Tibial nerve (tissue), 4 donors: ENCODE measurements at regions not wholly inside any gene's neighbourhood (a gene's known extent, or its start where the extent isn't known, plus 50 kb on each side); places are given as distances from the start of the nearest gene placed in this dataset.
A peak's percentile ranks its signal among the peaks of the same experiment; 100 is the strongest.

Source experiments
- DNase-seq, 2 donors: peaks; one replicate each; pipeline ENCODE4 v3.0.0-alpha.2; 2019; ENCODE audit warnings: low spot score in 2 of 2
- H3K27ac ChIP-seq, 4 donors: fragments of 200-600 bp; sonication (generic) in 3 of 4; one replicate each; pipeline ENCODE4 v1.5.1; 2017 to 2019; ENCODE audit warnings: mild to moderate bottlenecking in 1 of 4
- H3K27me3 ChIP-seq, 2 donors: fragments of 200-600 bp; sonication (generic) in 1 of 2; one replicate each; pipeline versions ENCODE4 v1.5.1 to v1.6.0; 2017 to 2019
- H3K36me3 ChIP-seq, 3 donors: fragments of 200-600 bp; sonication (generic); one replicate each; pipeline ENCODE4 v1.5.1; 2018 to 2019
- H3K4me1 ChIP-seq, 4 donors: fragments of 200-600 bp; sonication (generic) in 3 of 4; one replicate each; pipeline ENCODE4 v1.5.1; 2017 to 2019
- H3K4me3 ChIP-seq, 4 donors: fragments of 200-600 bp; sonication (generic) in 3 of 4; one replicate each; pipeline ENCODE4 v1.5.1; 2017 to 2019; ENCODE audit warnings: mild to moderate bottlenecking in 1 of 4, moderate library complexity in 1 of 4
- H3K9me3 ChIP-seq, 4 donors: fragments of 200-600 bp; sonication (generic) in 3 of 4; one replicate each; pipeline ENCODE4 v1.5.1; 2017 to 2019
- EP300 ChIP-seq, 2 donors: sonication (generic); formaldehyde crosslinking; IDR thresholded peaks; one replicate each; pipeline ENCODE4 v1.6.1; 2017; ENCODE audit warnings: antibody characterized with exemption in 2 of 2, mild to moderate bottlenecking in 1 of 2
- POLR2A ChIP-seq, 2 donors: fragments of 450-650 bp; IDR thresholded peaks; one replicate each; pipeline ENCODE4 v1.6.1; 2017; ENCODE audit warnings: antibody characterized with exemption in 2 of 2, mild to moderate bottlenecking in 2 of 2, moderate library complexity in 2 of 2
- WGBS, 2 donors: methylation state at CpG; one replicate each; pipeline ENCODE4 v1.1.5; 2018; 5-methylcytosine and 5-hydroxymethylcytosine counted together
- TF ChIP-seq, protein P1 (sequence below), 5 experiments: fragments of 200-600 bp in 3 of 5; fragments of 450-650 bp in 2 of 5; sonication (generic) in 3 of 5; IDR thresholded peaks; one replicate each; pipeline ENCODE4 v1.5.1; 2016 to 2019; ENCODE audit warnings: antibody characterized with exemption in 5 of 5, mild to moderate bottlenecking in 3 of 5, moderate library complexity in 2 of 5

DNA sequence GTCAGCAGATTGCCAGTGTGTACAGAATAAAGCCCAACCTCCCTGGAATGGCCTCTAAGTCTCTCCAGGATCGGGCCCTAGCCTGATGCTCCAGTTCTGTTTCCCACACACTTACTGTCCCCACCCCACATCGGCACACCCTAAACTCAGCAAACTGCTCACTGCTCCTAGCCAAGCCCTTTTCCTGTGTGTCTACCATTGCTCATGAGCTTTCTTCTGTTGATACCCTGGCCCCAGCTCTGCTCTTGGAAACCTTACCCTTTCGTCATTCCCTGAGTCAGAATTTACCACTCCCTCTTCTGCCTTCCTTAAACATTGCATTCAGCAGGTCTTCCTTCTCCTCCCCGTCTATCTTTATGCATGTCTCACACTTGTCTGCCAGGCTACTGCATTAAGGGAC is 158.9 kb downstream of the TMX1 start:
- Histone ChIP-seq H3K36me3 (no peaks in the 10 kb centered on the region), H3K4me1 (peaks cover 3 to 52% (median 19%) of the 10 kb centered on the region in 4 donors), H3K4me3 (no peak overlapping the region), H3K27ac (no peak overlapping the region), H3K9me3 (no peaks in the 10 kb centered on the region), H3K27me3 (no peaks in the 10 kb centered on the region)
- no peak for DNase-seq
- no peak for TF ChIP-seq EP300 (IDR thresholded peaks at IDR 0.05)
- TF ChIP-seq POLR2A (IDR thresholded peaks at IDR 0.05): no peak
- TF ChIP-seq, protein P1, sequence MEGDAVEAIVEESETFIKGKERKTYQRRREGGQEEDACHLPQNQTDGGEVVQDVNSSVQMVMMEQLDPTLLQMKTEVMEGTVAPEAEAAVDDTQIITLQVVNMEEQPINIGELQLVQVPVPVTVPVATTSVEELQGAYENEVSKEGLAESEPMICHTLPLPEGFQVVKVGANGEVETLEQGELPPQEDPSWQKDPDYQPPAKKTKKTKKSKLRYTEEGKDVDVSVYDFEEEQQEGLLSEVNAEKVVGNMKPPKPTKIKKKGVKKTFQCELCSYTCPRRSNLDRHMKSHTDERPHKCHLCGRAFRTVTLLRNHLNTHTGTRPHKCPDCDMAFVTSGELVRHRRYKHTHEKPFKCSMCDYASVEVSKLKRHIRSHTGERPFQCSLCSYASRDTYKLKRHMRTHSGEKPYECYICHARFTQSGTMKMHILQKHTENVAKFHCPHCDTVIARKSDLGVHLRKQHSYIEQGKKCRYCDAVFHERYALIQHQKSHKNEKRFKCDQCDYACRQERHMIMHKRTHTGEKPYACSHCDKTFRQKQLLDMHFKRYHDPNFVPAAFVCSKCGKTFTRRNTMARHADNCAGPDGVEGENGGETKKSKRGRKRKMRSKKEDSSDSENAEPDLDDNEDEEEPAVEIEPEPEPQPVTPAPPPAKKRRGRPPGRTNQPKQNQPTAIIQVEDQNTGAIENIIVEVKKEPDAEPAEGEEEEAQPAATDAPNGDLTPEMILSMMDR (IDR thresholded peaks at IDR 0.05): no peak
- WGBS, 2 donors: 81 to 82% methylated on average over 4 of the region's 4 CpGs

DNA sequence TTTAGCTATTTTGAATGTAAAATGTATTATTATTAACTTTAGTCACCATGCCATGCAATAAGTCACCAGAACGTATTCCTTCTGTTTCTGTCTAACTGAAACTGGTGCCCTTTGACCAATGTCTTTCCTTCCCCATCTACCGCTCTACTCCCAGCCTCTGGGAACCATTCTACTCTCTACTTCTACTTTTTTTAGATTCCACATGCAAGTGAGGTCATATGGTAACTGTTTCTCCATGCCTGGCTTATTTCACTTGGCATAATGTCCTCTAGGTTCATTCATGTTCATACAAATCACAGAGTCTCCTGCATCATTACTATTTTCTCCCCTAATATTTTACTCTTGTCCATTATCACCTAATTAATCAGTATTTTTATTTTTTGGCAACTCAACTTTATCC is 160.1 kb downstream of the TMX1 start:
- 71 to 72% methylated on average over 2 of the region's 2 CpGs for WGBS, 2 donors
- TF ChIP-seq EP300 (IDR thresholded peaks at IDR 0.05) (no peak), POLR2A (IDR thresholded peaks at IDR 0.05) (no peak)
- TF ChIP-seq, protein P1 (IDR thresholded peaks at IDR 0.05): no peak
- peaks cover 0 to 39% (median 10%) of the 10 kb centered on the region in 4 donors for H3K4me1 ChIP-seq
- peak overlapping the region in 1 of 4 donors; percentile 16 for H3K27ac ChIP-seq
- no peak overlapping the region for H3K4me3 ChIP-seq
- H3K27me3 ChIP-seq: no peaks in the 10 kb centered on the region
- H3K9me3 ChIP-seq: no peaks in the 10 kb centered on the region
- no peak for DNase-seq
- H3K36me3 ChIP-seq: no peaks in the 10 kb centered on the region

DNA sequence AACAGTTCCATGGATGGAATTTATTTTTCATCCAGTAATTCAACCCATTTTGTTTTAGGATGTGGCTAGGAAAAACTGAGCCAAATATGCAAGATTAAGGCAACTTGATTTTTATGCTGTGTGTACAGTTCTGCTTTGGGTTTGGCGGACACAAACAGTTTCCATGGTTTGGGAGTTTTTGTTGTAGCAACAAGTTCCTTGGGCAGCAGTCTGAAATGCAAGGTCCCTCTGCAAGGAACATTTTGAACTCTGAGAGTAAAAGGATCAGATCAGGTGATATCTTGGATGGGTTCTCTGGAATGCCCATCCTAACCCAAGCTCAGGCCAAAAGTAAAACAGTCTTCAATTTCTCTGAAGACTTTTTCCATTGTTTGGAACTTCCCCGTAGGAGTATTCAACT is 161.2 kb downstream of the TMX1 start:
- peak in 1 of 2 donors; percentile 30 for DNase-seq
- TF ChIP-seq EP300 (IDR thresholded peaks at IDR 0.05): peak in 1 of 2 donors; percentile 72
- no peak for TF ChIP-seq POLR2A (IDR thresholded peaks at IDR 0.05)
- TF ChIP-seq, protein P1 (IDR thresholded peaks at IDR 0.05): no peak
- Histone ChIP-seq H3K4me1 (peaks cover 0 to 28% (median 6%) of the 10 kb centered on the region in 4 donors), H3K36me3 (no peaks in the 10 kb centered on the region), H3K27ac (peak overlapping the region in 2 of 4 donors; percentile 66 to 75), H3K27me3 (no peaks in the 10 kb centered on the region), H3K4me3 (no peak overlapping the region), H3K9me3 (no peaks in the 10 kb centered on the region)
- WGBS, 2 donors: 50 to 57% methylated on average over 2 of the region's 2 CpGs

DNA sequence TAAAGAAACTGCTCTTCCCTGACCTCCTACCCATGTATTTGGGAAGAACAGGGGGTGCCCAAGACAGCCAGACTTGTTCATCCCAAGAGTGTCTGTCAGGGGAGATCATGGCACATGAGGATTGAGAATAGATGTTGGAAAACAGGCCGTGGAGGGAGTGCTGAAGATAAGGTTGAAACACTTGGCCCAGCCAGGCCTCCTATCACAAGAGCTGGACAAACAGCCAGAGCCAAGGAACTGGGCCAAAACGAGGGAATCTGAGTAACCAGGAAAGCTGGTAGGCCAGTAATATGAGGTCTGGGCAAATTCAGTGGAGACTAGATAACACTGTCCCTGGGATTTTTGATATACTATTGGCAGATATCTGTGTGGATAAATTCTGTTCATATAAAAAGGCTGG is 161.7 kb downstream of the TMX1 start:
- TF ChIP-seq EP300 (IDR thresholded peaks at IDR 0.05): no peak
- TF ChIP-seq, protein P1 (IDR thresholded peaks at IDR 0.05): no peak
- TF ChIP-seq POLR2A (IDR thresholded peaks at IDR 0.05): no peak
- DNase-seq: no peak
- H3K4me3 ChIP-seq: no peak overlapping the region
- H3K9me3 ChIP-seq: no peaks in the 10 kb centered on the region
- WGBS, 2 donors: 63 to 69% methylated on average over 2 of the region's 2 CpGs
- no peaks in the 10 kb centered on the region for H3K27me3 ChIP-seq
- peaks cover 0 to 23% (median 3%) of the 10 kb centered on the region in 4 donors for H3K4me1 ChIP-seq
- no peaks in the 10 kb centered on the region for H3K36me3 ChIP-seq
- peak overlapping the region in 3 of 4 donors; percentile 15 to 75 (median 66) for H3K27ac ChIP-seq

DNA sequence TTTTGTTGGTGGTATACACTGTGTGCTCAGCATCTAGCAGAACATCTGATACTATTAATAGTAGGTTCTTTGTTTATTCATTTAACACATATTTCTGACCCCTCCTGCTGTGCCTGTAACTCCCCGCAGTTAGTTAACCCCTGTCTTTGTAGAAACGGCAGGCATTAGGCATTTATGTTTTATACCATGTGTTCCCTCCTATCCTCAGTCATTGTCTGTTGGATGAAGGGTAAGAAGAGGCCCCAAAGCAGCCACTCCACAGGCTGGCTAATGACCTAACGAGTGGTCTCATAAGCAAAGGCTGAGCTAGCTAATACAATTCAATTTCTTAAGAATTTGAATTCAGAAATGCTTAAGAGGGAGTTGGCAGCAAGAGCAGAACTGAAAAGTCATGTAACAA is 170.8 kb downstream of the TMX1 start:
- DNase-seq: no peak
- WGBS, 2 donors: 17 to 22% methylated on average over 3 of the region's 3 CpGs
- peak overlapping the region in 1 of 4 donors; percentile 43 for H3K27ac ChIP-seq
- TF ChIP-seq EP300 (IDR thresholded peaks at IDR 0.05): no peak
- no peak for TF ChIP-seq POLR2A (IDR thresholded peaks at IDR 0.05)
- TF ChIP-seq, protein P1 (IDR thresholded peaks at IDR 0.05): no peak
- no peaks in the 10 kb centered on the region for H3K27me3 ChIP-seq
- H3K36me3 ChIP-seq: no peaks in the 10 kb centered on the region
- no peaks in the 10 kb centered on the region for H3K9me3 ChIP-seq
- H3K4me3 ChIP-seq: no peak overlapping the region
- H3K4me1 ChIP-seq: peaks cover 0 to 9% (median 2%) of the 10 kb centered on the region in 4 donors
